ENCODE measurements at regions not wholly inside any gene's neighbourhood (a gene's known extent, or its start where the extent isn't known, plus 50 kb on each side); places are given as distances from the start of the nearest gene placed in this dataset.

DNA sequence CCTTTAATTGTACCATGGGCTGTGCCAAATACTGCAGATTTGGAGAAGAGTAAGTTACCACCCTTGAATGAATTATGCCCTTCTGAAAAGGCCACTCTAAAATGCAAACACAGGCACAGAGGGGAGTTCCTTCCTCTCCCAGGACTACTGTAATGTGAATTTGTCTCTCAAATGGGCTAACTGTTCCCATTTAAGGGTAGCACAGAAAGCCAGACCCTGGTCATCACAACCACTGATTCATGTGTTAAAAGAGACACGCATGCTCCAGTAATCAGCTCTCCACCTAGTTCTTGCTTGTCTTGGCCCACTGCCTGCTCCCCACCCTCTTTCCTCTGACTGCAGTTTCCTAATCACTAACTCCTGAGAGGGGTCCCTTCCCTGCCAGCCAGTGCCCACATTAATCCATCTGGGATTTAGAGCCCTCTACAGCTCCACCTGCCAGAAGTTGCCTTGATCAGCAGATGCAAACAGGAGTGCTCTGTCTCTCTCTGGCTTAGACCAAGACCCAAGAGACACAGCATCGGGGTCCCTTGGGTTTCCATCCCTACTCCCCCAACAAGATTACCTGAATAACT lies 382.4 kb downstream of the TMEM167A start:
- Histone ChIP-seq H3K9me3 (ENCODE audit: control insufficient read depth in 2 of 2, low read length in 2 of 2) (no peaks in the 10 kb centered on the region), H3K27ac (ENCODE audit: low read depth in 2 of 2, low read length in 2 of 2) (no peak overlapping the region), H3K27me3 (ENCODE audit: control insufficient read depth in 2 of 2, insufficient read depth in 2 of 2, low read length in 2 of 2) (no peaks in the 10 kb centered on the region), H3K4me1 (ENCODE audit: control insufficient read depth in 2 of 2, insufficient read depth in 2 of 2, low read length in 2 of 2) (no peaks in the 10 kb centered on the region), H3K36me3 (ENCODE audit: control insufficient read depth in 2 of 2, insufficient read depth in 2 of 2, low read length in 2 of 2) (no peaks in the 10 kb centered on the region), H3K9ac (ENCODE audit: low read depth in 1 of 2, low read length in 2 of 2) (no peak overlapping the region), H3K4me3 (ENCODE audit: low read length in 2 of 2) (no peak overlapping the region)

DNA sequence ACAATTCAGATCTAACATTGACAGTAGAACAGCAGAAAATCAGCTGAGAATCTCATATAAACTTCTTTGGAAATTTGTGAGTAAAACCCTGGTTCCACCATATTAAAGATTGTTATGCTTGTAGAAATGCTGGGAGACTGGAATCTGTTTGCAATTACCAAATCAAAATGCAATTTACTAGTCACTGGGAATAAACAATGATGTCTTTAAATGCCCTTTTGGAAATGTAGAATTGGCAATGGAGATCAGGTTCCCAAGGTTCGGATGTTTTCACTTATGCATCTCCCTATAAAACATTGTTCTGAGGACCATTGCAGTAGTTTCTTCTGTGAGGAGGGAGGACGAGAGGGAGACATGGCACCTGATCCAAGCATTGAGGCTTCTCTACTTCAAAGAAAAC lies 384.4 kb downstream of the TMEM167A start:
- Histone ChIP-seq H3K9ac (ENCODE audit: low read depth in 1 of 2, low read length in 2 of 2) (no peak overlapping the region), H3K4me1 (ENCODE audit: control insufficient read depth in 2 of 2, insufficient read depth in 2 of 2, low read length in 2 of 2) (no peaks in the 10 kb centered on the region)

DNA sequence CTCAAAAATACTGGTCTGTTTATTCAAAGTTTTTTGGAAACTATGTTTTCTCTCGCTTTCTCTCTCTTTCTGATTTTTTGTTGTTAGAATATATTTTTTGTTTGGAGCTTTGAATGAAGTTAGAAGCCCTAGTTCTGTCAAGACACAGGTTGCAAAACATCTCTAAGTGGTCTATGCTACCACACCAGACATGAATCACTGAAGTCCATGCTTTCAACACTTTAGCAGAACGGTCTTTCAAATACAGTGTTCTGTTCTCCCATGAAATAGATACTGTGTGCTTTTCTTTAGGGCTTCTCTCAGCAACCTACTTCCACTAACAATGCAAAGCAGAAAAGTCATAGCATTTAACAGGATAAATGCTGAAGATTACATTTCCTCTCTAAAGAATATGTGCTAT lies 392.5 kb downstream of the TMEM167A start:
- Histone ChIP-seq H3K36me3 (ENCODE audit: control insufficient read depth in 2 of 2, insufficient read depth in 2 of 2, low read length in 2 of 2) (no peaks in the 10 kb centered on the region), H3K4me3 (ENCODE audit: low read length in 2 of 2) (no peak overlapping the region), H3K27ac (ENCODE audit: low read depth in 2 of 2, low read length in 2 of 2) (no peak overlapping the region), H3K9ac (ENCODE audit: low read depth in 1 of 2, low read length in 2 of 2) (no peak overlapping the region), H3K4me1 (ENCODE audit: control insufficient read depth in 2 of 2, insufficient read depth in 2 of 2, low read length in 2 of 2) (no peaks in the 10 kb centered on the region), H3K27me3 (ENCODE audit: control insufficient read depth in 2 of 2, insufficient read depth in 2 of 2, low read length in 2 of 2) (no peaks in the 10 kb centered on the region), H3K9me3 (ENCODE audit: control insufficient read depth in 2 of 2, low read length in 2 of 2) (no peaks in the 10 kb centered on the region)

More for the DNA sequence above, 384.4 kb downstream of the TMEM167A start:
- H3K9me3 ChIP-seq (ENCODE audit: control insufficient read depth in 2 of 2, low read length in 2 of 2): no peaks in the 10 kb centered on the region
- no peak overlapping the region for H3K27ac ChIP-seq (ENCODE audit: low read depth in 2 of 2, low read length in 2 of 2)
- no peak overlapping the region for H3K4me3 ChIP-seq (ENCODE audit: low read length in 2 of 2)
- no peaks in the 10 kb centered on the region for H3K36me3 ChIP-seq (ENCODE audit: control insufficient read depth in 2 of 2, insufficient read depth in 2 of 2, low read length in 2 of 2)
- no peaks in the 10 kb centered on the region for H3K27me3 ChIP-seq (ENCODE audit: control insufficient read depth in 2 of 2, insufficient read depth in 2 of 2, low read length in 2 of 2)

DNA sequence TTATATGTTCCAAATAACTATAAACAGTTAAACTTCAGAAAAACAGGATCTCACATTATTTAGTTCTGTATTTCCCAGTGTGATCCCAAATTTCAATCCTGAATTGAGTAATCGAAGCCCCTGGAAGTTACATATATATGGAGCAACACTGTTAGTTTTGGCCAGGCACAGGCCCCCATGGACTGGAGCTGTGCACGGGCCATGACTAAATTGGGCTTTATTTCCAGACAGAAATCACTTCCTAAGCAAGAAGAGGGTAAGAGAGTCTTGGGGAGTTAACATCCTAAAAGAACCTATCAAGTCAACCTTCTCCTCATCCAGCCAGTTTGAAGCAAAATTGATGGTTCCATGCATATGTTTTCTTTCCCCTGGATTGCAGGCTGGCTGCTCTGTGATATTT lies 393.0 kb downstream of the TMEM167A start:
- H3K4me3 ChIP-seq (ENCODE audit: low read length in 2 of 2): no peak overlapping the region
- no peak overlapping the region for H3K27ac ChIP-seq (ENCODE audit: low read depth in 2 of 2, low read length in 2 of 2)
- H3K9ac ChIP-seq (ENCODE audit: low read depth in 1 of 2, low read length in 2 of 2): no peak overlapping the region
- no peaks in the 10 kb centered on the region for H3K27me3 ChIP-seq (ENCODE audit: control insufficient read depth in 2 of 2, insufficient read depth in 2 of 2, low read length in 2 of 2)
- no peaks in the 10 kb centered on the region for H3K9me3 ChIP-seq (ENCODE audit: control insufficient read depth in 2 of 2, low read length in 2 of 2)
- no peaks in the 10 kb centered on the region for H3K4me1 ChIP-seq (ENCODE audit: control insufficient read depth in 2 of 2, insufficient read depth in 2 of 2, low read length in 2 of 2)
- H3K36me3 ChIP-seq (ENCODE audit: control insufficient read depth in 2 of 2, insufficient read depth in 2 of 2, low read length in 2 of 2): no peaks in the 10 kb centered on the region

DNA sequence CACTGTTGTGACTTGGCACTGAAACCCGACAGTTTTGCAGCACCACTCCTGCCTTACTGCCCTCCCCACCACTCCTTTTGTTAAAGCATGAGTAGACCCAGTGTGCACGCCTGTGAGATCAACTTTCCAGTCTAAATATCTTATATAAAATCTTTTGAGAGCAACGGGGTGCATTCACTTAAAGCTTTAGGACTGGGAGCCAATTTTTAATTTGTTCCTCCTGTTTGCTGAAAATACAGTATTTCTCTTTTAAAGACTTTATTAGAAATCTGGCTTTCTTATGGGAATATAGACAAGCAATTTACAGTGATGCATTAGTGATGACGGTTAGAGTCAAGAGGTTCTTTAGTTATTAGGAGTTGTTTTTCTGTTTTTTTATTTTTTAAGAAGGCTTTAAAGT lies 397.5 kb downstream of the TMEM167A start:
- no peak overlapping the region for H3K27ac ChIP-seq (ENCODE audit: low read depth in 2 of 2, low read length in 2 of 2)
- H3K36me3 ChIP-seq (ENCODE audit: control insufficient read depth in 2 of 2, insufficient read depth in 2 of 2, low read length in 2 of 2): no peaks in the 10 kb centered on the region
- no peak overlapping the region for H3K4me3 ChIP-seq (ENCODE audit: low read length in 2 of 2)
- H3K9ac ChIP-seq (ENCODE audit: low read depth in 1 of 2, low read length in 2 of 2): no peak overlapping the region
- H3K9me3 ChIP-seq (ENCODE audit: control insufficient read depth in 2 of 2, low read length in 2 of 2): no peaks in the 10 kb centered on the region
- H3K27me3 ChIP-seq (ENCODE audit: control insufficient read depth in 2 of 2, insufficient read depth in 2 of 2, low read length in 2 of 2): no peaks in the 10 kb centered on the region
- H3K4me1 ChIP-seq (ENCODE audit: control insufficient read depth in 2 of 2, insufficient read depth in 2 of 2, low read length in 2 of 2): no peaks in the 10 kb centered on the region

DNA sequence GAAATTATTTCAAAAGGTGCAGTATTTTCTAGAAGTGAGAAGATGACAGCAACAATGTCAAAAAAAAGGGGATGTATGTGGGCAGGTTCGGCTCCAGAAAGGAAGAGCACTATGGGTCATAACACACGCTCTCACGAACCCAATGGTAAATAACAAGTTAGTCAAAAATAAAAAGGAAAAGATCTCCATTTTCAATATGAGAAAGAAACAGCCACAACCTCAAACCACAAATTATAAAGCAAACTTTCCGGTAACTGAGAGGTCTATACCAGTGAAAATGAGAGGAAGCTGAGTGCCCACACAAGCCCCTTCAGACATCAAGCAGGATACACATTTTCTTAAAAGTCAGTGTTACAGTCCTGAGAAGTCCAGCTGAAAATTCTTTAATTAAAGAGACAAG lies 398.5 kb upstream of the RPS23 start:
- H3K9ac ChIP-seq (ENCODE audit: low read depth in 1 of 2, low read length in 2 of 2): no peak overlapping the region
- no peaks in the 10 kb centered on the region for H3K9me3 ChIP-seq (ENCODE audit: control insufficient read depth in 2 of 2, low read length in 2 of 2)
- H3K27me3 ChIP-seq (ENCODE audit: control insufficient read depth in 2 of 2, insufficient read depth in 2 of 2, low read length in 2 of 2): no peaks in the 10 kb centered on the region
- H3K27ac ChIP-seq (ENCODE audit: low read depth in 2 of 2, low read length in 2 of 2): no peak overlapping the region
- no peak overlapping the region for H3K4me3 ChIP-seq (ENCODE audit: low read length in 2 of 2)
- H3K4me1 ChIP-seq (ENCODE audit: control insufficient read depth in 2 of 2, insufficient read depth in 2 of 2, low read length in 2 of 2): no peaks in the 10 kb centered on the region
- H3K36me3 ChIP-seq (ENCODE audit: control insufficient read depth in 2 of 2, insufficient read depth in 2 of 2, low read length in 2 of 2): no peaks in the 10 kb centered on the region

DNA sequence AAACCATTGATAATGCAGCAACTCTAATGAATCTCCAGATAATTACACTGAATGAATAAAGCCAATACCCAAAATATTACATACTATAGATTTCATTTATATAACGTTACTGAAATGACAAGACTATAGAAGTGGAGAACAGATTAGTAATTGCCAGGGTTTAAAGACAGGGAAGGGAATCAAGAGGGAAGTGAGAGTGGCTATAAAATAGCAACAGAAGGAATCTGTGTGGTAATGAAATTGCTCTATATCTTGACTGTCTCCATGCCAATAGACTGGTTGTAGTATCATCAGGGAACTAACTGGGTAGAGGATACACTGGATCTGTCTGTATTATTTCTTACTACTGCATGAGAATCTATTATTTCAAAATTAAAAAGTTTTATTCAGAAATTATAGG lies 396.5 kb upstream of the RPS23 start:
- Histone ChIP-seq H3K4me1 (ENCODE audit: control insufficient read depth in 2 of 2, insufficient read depth in 2 of 2, low read length in 2 of 2) (no peaks in the 10 kb centered on the region), H3K9ac (ENCODE audit: low read depth in 1 of 2, low read length in 2 of 2) (no peak overlapping the region), H3K9me3 (ENCODE audit: control insufficient read depth in 2 of 2, low read length in 2 of 2) (no peaks in the 10 kb centered on the region), H3K27ac (ENCODE audit: low read depth in 2 of 2, low read length in 2 of 2) (no peak overlapping the region), H3K36me3 (ENCODE audit: control insufficient read depth in 2 of 2, insufficient read depth in 2 of 2, low read length in 2 of 2) (no peaks in the 10 kb centered on the region), H3K4me3 (ENCODE audit: low read length in 2 of 2) (no peak overlapping the region), H3K27me3 (ENCODE audit: control insufficient read depth in 2 of 2, insufficient read depth in 2 of 2, low read length in 2 of 2) (no peaks in the 10 kb centered on the region)

DNA sequence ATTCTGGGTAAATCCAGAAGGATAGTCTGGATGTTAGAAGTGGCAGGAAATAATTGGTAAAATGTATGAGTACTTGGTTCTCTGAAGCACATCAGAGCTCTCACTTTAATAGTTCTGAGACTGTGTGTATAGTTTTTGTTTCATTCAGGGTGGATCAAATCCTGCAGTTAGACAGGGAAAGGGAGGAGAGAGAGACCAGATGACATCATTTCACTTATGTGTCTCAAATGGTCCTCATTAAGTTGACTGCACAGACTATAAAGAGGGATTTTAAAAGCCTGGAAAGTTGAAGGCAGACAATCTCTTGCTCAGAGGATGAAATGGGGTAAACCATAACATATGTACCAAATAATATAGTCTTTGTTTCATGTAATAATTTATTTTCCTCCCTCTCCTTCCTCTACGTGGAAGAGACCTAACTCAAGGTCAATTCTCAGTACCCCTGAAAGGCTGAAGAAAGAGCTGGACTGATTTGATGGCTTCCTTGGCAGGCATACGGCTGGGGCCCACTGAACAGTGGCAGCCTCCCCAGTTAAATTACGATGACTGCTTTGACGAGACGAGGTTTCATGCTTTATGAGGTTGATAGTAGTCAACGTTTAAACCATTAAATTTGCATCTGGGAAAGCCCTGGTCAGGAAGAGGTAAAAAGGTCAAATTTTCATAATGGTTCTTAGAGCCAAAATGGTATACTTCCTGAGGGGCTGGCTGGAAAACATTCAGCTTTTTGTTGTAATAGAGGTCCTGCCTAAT lies 395.1 kb upstream of the RPS23 start:
- Histone ChIP-seq H3K4me3 (ENCODE audit: low read length in 2 of 2) (no peak overlapping the region), H3K4me1 (ENCODE audit: control insufficient read depth in 2 of 2, insufficient read depth in 2 of 2, low read length in 2 of 2) (no peaks in the 10 kb centered on the region), H3K9me3 (ENCODE audit: control insufficient read depth in 2 of 2, low read length in 2 of 2) (no peaks in the 10 kb centered on the region), H3K27me3 (ENCODE audit: control insufficient read depth in 2 of 2, insufficient read depth in 2 of 2, low read length in 2 of 2) (no peaks in the 10 kb centered on the region), H3K27ac (ENCODE audit: low read depth in 2 of 2, low read length in 2 of 2) (no peak overlapping the region), H3K36me3 (ENCODE audit: control insufficient read depth in 2 of 2, insufficient read depth in 2 of 2, low read length in 2 of 2) (no peaks in the 10 kb centered on the region), H3K9ac (ENCODE audit: low read depth in 1 of 2, low read length in 2 of 2) (no peak overlapping the region)

DNA sequence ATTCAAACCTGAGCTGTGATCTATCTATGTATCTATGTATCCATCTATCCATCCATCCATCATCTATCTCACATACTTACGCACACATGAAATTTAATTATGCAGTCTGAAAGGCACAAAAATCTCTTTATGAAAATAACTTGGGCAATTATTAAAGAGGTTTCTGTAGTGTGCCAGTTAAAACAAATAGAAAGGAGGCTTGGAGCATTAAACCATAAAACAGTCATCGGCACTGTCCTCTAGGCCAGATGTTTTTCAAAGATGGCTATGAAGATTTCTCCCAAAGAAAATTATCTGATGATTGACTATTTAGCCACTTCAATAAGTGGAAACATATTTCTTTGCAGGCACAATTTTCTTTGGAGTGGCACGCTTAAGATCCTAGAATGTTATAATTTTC lies 392.5 kb upstream of the RPS23 start:
- Histone ChIP-seq H3K27me3 (ENCODE audit: control insufficient read depth in 2 of 2, insufficient read depth in 2 of 2, low read length in 2 of 2) (no peaks in the 10 kb centered on the region), H3K9me3 (ENCODE audit: control insufficient read depth in 2 of 2, low read length in 2 of 2) (no peaks in the 10 kb centered on the region), H3K4me1 (ENCODE audit: control insufficient read depth in 2 of 2, insufficient read depth in 2 of 2, low read length in 2 of 2) (no peaks in the 10 kb centered on the region), H3K36me3 (ENCODE audit: control insufficient read depth in 2 of 2, insufficient read depth in 2 of 2, low read length in 2 of 2) (no peaks in the 10 kb centered on the region), H3K9ac (ENCODE audit: low read depth in 1 of 2, low read length in 2 of 2) (no peak overlapping the region), H3K4me3 (ENCODE audit: low read length in 2 of 2) (no peak overlapping the region), H3K27ac (ENCODE audit: low read depth in 2 of 2, low read length in 2 of 2) (no peak overlapping the region)

DNA sequence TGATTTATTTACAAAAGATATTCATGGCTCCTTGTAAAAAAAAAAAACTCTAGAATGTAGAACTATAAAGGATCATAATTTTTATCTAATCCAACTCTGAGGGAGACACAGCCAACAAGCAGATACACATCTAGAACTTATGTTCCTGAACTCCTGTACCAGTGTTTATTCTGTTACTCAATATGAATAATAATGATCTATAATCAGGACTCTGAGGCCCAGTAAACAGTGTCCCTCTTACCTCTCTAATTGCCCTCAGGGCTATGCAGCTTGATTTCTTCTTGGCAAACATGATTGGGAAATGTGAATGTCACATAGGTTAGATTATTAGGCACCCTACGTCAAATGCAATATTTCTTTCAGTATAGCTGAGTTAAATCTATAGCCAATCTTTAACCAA lies 391.6 kb upstream of the RPS23 start:
- Histone ChIP-seq H3K36me3 (ENCODE audit: control insufficient read depth in 2 of 2, insufficient read depth in 2 of 2, low read length in 2 of 2) (no peaks in the 10 kb centered on the region), H3K9me3 (ENCODE audit: control insufficient read depth in 2 of 2, low read length in 2 of 2) (no peaks in the 10 kb centered on the region), H3K9ac (ENCODE audit: low read depth in 1 of 2, low read length in 2 of 2) (no peak overlapping the region), H3K27me3 (ENCODE audit: control insufficient read depth in 2 of 2, insufficient read depth in 2 of 2, low read length in 2 of 2) (no peaks in the 10 kb centered on the region), H3K4me1 (ENCODE audit: control insufficient read depth in 2 of 2, insufficient read depth in 2 of 2, low read length in 2 of 2) (no peaks in the 10 kb centered on the region), H3K27ac (ENCODE audit: low read depth in 2 of 2, low read length in 2 of 2) (no peak overlapping the region), H3K4me3 (ENCODE audit: low read length in 2 of 2) (no peak overlapping the region)
